Hematopoietic multipotent progenitor cell (in vitro differentiated cells): ENCODE measurements at regions not wholly inside any gene's neighbourhood (a gene's known extent, or its start where the extent isn't known, plus 50 kb on each side); places are given as distances from the start of the nearest gene placed in this dataset.

Experiments
- DNase-seq, 3 donors: peaks; one replicate each; pipeline ENCODE4 v3.0.0-alpha.2; 2011 to 2015; ENCODE audit warnings: low read depth in 2 of 3, low spot score in 2 of 3

DNA sequence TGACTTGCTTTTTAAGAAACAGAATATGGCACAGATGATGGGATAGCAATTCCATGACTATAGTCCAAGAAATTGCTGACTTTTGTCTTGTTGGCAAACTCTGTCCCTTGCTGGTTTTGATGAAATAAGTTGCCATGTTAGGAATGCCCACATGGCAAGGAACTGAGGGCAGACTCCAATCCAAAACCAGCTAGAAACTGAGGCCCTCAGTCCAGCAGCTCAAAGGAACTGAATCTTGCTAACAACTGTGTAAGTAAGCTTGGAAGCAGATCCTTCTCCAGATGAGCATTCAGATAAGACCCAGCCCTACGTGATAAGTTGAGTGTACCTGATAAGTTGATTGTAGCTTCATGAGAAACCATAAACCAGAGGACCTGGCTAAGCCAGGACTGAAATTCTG, 64.3 kb upstream of the BMPER start:
- no peak for DNase-seq

DNA sequence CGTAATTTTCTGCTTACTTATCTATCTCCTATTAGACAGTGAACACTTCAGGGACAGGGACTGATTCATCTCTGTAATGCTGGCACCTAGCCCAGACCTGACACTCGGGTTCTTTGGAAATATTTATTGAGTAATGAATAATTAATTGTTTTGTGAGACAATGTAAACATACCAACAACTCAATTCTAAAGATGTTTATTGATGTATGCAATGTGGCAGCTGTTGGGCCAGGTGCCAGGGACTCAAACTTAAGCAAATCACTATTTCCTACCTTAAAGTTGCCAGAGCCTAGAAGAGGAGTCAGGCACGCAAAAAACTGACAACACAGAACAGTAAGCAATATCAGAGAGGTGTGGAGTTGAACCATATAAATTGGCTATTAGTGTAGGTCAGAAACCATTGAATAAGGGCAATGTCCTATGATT, 63.6 kb upstream of the BMPER start:
- no peak for DNase-seq

DNA sequence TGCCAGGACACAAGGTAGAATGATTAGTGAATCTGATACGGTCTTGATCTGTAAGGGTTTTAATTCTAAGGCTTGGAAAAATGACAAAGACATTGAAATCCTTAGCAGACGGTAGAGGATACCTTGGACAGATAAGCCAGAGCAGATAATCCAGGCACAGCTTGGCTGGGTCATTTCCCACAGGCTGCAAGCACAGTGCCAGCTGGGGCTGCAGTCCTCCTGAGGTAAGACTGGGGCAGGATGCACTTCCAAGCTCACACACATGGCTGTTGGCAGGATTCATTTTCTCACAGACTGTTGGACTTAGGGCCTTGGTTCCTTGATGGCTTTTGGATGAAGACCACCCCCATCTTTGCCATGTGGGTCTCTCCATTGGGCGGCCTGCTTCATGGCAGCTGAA, 63.2 kb upstream of the BMPER start:
- no peak for DNase-seq

DNA sequence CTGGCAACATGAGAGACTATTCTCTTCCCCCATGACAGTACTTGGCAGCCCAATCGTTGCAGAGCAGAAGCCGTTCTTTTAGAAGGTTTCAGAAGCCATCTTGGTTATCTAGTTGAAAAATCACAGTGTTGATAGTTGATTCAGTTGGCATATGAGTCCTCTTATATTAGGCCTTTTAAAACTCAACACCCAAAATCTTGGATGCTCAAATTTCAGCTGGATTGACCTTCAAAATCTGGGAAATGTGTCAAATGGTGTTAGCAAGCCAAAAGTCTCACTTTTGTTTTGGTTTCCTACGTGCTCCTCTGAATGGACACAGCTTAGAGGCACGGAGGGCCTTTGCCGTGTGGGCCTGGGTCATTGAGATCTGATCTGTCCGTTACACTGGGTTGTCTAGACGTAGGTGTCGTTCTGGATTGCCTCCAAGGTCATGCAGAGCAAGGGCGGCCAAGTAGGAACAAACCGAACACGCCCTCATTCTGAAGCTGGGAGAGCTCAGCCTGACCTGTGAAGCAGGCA, 59.3 kb upstream of the BMPER start:
- DNase-seq = no peak

DNA sequence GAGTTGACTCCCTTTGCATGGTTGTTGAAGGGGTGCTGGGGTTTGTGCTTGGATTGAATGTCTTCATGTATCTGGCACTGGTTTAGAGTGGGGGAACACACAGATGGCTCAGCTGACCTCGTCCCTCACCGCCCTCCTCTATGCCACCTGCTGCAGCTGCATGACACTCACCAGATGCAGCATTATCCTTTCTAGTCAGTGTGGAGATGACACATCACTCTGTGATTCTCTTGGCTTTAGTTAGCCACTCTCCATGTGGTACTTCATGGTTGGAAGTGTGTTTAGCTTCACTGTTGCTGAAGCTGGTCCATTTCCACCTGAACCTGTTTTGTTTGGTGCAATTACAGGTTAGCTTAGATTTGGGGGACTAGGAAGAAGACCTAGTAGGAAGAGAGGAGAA, 56.3 kb upstream of the BMPER start:
- no peak for DNase-seq

DNA sequence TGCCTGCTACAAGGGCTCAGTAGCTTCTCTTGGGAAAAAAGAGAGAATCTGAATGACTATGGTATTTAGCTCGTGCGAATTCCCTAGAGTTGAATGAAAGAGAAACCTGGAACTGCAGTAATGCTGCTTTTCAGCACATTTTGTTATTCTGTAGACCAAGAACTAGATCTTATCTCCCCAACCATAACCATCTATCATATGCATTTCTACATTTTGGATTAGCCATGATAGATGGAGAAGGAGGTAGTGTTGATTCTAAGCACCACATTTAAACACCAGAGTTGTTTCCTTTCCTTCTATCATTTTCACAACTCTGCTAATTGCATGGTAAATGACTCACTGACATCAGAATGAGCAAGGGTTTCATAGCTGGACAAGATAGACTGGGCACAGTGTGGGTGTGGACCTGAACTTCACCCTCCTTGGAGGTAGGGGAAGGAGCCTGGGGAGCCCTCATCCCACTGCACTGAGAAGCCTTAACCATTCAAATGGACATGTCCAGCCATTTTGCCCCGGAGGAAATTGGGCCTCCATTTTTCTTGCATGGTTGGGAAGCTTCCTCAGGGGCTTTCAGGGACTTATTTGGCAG, 55.3 kb upstream of the BMPER start:
- peak in 1 of 3 donors; percentile 23 for DNase-seq

DNA sequence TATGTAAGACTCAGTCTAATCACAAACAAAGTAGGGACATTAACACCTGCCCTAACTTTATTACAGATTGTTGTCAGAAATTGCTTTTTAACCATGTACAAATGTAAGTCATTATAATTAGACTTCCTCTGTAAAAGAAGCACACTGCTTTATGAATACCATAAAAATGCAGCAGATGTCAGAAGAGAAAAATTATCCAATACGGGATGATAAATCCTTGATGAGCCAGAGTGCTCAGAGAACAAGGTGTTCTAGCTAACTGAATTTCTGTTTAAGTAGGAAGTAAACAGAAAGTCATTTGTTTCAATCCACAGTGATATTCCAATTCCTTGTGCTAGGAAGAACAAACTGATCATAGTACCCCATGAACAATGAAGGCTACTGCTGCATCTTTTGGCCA, 54.6 kb upstream of the BMPER start:
- no peak for DNase-seq

DNA sequence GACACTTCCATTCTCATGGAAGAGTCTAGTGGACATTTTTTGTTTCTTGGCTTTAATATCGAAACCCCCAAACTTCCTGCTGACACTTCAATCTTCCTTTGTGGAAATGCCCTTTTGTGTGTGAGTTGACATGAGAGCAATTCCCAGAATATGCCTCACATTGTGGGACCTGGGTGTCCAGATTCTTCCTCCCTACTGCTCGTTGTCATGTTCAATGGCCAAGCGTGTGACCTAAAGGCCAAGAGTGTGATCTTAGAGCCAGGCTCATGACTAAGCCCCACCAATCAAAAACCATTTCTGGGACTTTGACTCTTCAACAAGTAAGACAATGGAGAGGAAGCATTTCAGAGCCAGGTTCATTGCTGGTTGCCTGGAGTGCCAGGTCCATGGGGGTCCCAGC, 52.5 kb upstream of the BMPER start:
- no peak for DNase-seq

DNA sequence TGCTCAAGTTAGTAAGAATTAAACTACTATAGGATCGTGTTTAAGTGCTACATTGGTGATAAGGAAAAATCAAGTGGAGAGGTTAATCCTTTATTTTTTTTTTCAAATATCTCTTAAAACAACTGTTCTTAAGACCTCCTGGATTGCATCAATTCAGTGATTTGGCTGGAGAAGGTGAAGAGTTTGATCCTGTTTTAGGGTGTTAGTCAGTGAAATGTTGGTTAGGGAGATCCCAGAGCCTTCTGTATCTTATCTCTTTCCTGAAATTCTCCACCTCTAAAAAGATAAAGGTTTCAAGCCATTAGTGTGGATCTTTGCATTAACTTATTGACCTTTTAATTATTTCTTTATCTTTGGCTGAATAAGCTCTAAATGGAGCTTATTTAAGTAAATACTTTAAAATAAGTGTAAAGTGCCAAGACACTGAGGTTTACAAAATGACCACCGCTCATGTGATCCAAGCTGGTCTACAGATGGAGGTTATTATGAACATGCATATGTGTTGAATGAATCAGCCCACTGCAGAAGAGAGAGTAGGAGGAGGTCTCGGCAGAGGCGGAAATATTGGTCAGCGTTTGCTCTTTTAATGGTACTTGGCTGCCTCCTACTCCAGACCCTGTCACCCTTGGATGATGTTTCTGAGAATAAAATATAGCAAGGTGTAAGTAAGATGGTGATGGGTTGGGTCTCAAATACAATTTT, 51.8 kb upstream of the BMPER start:
- no peak for DNase-seq

DNA sequence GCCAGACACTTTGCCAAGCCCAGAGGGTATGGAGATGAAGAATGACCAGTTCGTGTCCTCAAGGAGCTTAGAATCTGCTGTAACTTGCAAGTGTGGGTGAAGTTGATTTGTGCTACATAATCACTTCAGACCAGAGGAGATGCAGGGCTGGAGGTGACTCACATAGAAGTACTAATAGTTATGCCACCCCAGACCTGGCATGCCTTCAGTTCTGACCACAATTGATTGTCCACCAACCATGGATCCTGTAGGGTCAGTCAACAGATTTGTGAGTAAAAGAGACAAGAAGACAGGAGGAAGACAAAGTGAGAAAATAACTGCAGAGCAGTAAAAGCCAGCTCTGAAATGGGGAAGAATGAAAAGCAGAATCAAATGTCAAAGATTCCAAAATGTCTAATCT, 51.2 kb upstream of the BMPER start:
- DNase-seq = no peak

DNA sequence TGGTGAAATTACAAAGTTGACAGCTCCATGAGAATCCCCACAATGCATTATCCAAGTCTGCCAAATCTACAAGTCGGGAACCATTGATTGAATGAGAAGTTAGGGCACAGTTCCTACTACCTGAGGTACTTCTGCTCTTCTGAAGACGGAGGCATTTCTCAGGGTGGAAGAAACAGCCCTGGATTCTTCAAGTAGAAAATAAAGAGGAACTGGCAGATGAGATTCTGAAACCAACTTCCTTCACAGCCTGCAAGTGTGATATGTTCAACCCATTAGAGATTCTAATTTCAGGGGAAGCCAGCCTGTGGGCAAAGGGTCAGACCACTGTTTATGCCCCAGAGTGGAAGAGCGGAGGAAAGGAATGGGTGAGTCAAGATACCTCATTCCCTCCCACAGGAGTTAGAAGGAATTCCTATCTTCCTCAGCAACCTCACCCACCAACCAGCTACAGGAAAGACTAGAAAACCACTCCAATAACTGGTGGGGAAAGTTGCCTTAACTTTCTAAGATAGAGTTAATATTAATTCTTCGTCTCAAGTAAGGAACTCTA, 50.5 kb upstream of the BMPER start:
- peak in 2 of 3 donors; percentile 12 to 68 for DNase-seq
